Skeletal muscle satellite cell (primary cell): ENCODE measurements at regions not wholly inside any gene's neighbourhood (a gene's known extent, or its start where the extent isn't known, plus 50 kb on each side); places are given as distances from the start of the nearest gene placed in this dataset.

Source experiments
- H3K27me3 ChIP-seq: 2 replicates; pipeline ENCODE4 v1.7.0; 2013; ENCODE audit warnings: low read length; ENCODE audit not compliant: control insufficient read depth, insufficient read depth
- H3K36me3 ChIP-seq: 2 replicates; pipeline ENCODE4 v1.7.0; 2013; ENCODE audit warnings: mild to moderate bottlenecking, control low read depth, low read length; ENCODE audit not compliant: insufficient read depth
- H3K4me1 ChIP-seq: 2 replicates; pipeline ENCODE4 v1.7.0; 2013; ENCODE audit warnings: low read length; ENCODE audit not compliant: control insufficient read depth, insufficient read depth
- H3K4me2 ChIP-seq: 2 replicates; pipeline ENCODE4 v1.7.0; 2013; ENCODE audit warnings: mild to moderate bottlenecking, low read length
- H3K4me3 ChIP-seq: 2 replicates; pipeline ENCODE4 v1.7.0; 2013; ENCODE audit warnings: low read length
- H3K9ac ChIP-seq: 2 replicates; pipeline ENCODE4 v1.7.0; 2013; ENCODE audit warnings: mild to moderate bottlenecking, low read depth, low read length, moderate library complexity
- H3K9me3 ChIP-seq: replicated peaks from 2 replicates; pipeline ENCODE4 v1.7.0; 2013; ENCODE audit warnings: mild to moderate bottlenecking, control low read depth, low read length

DNA sequence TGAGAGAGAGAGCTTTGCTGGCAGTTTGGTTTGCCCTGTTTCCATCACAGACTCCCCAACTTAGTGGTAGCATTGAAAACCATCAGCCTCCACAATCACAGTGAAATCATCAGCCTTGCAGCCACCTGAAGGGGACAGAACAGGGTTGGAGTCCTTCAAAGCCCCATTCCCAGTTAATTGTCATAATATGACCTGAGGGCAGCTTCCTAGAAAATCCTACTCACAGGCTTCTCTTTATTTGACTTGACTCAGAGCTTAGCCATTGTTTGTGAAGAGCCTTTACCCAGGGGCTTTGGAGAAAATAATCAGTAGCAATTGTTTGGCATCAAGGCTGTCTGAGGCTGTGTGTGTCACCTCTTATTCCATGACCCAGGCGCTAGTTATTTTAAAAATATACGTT lies 308.7 kb downstream of the CBLN2 start:
- Histone ChIP-seq H3K4me3 (no peak overlapping the region), H3K36me3 (no peaks in the 10 kb centered on the region), H3K27me3 (no peaks in the 10 kb centered on the region), H3K9ac (no peak overlapping the region), H3K4me1 (no peaks in the 10 kb centered on the region), H3K9me3 (peaks cover 2% of the 10 kb centered on the region), H3K4me2 (no peak overlapping the region)

DNA sequence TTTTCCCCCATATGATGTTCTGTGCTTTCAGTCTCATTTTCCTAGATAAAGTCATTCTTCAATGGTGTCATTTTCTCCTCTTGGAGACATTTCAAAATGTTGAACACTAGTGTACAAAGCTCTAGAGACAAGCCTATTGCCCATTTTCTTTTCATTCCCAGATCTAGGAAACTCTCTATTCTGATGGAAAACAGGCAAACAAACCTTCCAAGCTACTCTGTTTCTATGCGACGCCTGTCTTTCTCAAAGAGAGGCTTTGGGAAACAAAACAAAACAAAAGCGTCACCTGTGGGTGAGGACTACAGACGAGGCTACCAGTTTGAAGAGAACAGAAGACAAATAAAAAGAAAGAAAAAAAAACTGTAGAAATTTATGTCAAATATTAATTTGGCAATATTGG lies 311.0 kb downstream of the CBLN2 start:
- H3K4me1 ChIP-seq, result no peaks in the 10 kb centered on the region
- no peak overlapping the region for H3K4me2 ChIP-seq
- no peaks in the 10 kb centered on the region for H3K36me3 ChIP-seq
- H3K27me3 ChIP-seq, result no peaks in the 10 kb centered on the region
- no peak overlapping the region for H3K4me3 ChIP-seq
- H3K9ac ChIP-seq, result no peak overlapping the region
- H3K9me3 ChIP-seq, result peaks cover 5% of the 10 kb centered on the region

DNA sequence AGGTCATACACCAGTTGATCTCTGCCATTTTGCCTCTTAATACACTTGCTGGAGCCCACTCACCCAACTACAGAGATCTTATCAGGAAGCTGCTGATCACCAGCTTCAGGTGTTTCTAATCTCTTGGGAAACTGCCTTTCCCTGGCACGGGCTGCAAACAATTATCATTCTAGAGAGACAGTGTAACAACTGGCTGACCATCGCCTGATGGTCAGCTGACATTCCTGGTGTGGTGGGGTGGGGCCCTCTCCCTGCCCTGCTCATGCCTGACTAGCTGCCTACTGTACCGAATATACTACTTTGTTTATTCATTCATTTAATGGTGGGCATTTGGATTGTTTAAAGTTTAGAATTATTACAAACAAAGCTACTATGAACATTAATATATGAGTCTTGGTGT lies 311.5 kb downstream of the CBLN2 start:
- H3K9ac ChIP-seq, result no peak overlapping the region
- H3K4me1 ChIP-seq, result no peaks in the 10 kb centered on the region
- no peak overlapping the region for H3K4me2 ChIP-seq
- peaks cover 5% of the 10 kb centered on the region for H3K9me3 ChIP-seq
- H3K27me3 ChIP-seq, result no peaks in the 10 kb centered on the region
- H3K36me3 ChIP-seq, result no peaks in the 10 kb centered on the region
- H3K4me3 ChIP-seq, result no peak overlapping the region

DNA sequence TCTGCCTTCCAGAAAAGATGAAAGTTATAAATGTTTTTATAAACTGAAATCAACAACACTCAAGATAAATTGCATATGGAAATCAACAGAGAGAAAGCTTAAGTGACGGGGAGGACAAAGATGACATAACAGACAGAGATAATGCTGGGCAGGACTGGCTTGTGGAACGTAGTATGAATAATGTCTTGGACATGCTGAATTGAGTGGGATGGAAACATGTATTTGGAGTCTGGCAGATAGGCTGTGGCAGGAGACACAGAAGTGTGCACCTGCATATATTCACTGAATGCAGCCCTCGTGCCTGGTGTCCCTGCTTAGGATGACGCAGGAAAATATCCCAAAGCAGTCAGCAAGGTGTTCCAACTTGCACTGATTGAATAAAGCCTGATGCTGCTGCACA lies 318.2 kb downstream of the CBLN2 start:
- Histone ChIP-seq H3K27me3 (no peaks in the 10 kb centered on the region), H3K9ac (no peak overlapping the region), H3K4me2 (no peak overlapping the region), H3K36me3 (no peaks in the 10 kb centered on the region), H3K4me3 (no peak overlapping the region), H3K4me1 (no peaks in the 10 kb centered on the region), H3K9me3 (peaks cover 6% of the 10 kb centered on the region)

DNA sequence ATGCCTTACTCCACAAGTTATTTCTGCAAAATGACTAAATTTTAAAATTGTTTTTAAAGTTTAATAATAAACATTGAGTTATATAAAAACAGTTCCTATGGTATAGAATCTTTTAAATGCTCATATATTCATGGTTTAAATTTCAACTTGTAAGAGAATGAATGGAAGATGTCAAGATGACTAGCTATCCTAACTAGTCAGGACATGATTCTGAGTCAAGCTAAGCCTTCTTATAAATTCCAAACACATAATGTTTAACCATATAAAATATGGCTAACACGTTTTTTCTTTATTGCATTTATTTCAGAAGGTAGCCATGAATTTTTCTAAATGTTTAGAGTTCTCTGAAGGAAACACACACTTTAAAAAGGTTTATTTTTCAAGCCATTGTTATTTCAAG lies 320.4 kb downstream of the CBLN2 start:
- Histone ChIP-seq H3K4me3 (no peak overlapping the region), H3K9ac (no peak overlapping the region), H3K4me1 (no peaks in the 10 kb centered on the region), H3K36me3 (no peaks in the 10 kb centered on the region), H3K9me3 (peaks cover 3% of the 10 kb centered on the region), H3K4me2 (no peak overlapping the region), H3K27me3 (no peaks in the 10 kb centered on the region)

DNA sequence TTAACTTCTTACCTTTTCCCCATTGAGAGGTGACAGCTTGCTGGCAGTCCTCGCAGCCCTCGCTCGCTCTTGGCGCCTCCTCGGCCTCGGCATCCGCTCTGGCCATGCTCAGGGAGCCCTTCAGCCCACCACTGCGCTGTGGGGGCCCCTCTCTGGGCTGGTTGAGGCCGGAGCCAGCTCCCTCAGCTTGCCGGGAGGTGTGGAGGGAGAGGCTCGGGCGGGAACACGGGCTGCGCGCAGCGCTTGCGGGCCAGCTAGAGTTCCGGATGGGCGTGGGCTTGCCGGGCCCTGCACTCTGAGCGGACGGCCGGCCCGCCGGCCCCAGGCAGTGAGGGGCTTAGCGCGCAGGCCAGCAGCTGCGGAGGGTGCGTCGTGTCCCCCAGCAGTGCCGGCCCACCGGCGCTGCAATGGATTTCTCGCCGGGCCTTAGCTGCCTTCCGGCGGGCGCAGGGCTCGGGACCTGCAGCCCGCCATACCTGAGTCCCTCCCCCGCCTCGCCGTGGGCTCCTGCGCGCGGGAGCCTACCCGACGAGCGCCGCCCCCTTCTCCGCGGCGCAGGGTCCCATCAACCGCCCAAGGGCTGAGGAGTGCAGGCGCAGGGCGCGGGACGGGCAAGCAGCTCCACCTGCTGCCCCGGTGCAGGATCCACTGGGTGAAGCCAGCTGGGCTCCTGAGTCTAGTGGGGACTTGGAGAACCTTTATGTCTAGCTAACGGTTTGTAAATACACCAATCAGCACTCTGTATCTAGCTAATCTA lies 335.0 kb downstream of the CBLN2 start:
- Histone ChIP-seq H3K9ac (no peak overlapping the region), H3K4me1 (no peaks in the 10 kb centered on the region)

DNA sequence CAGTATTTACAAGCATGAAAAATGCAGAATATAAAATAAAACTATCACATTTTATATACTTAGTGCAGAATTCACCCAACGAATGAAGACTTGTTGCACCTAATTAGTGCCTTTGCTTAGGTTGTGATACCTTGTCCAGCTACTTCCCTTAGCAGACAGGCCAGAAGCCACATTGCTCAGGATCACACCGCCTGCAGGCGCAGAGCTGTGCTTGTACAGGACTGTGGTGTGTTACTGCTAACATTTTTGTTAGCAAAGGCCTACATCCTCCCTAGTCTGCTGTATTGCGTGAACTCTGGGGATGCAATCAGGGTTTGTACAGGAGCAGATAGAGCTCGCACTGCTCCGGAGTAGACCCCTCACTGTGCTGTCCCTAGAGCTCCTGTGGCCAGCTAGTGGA lies 336.9 kb downstream of the CBLN2 start:
- H3K9me3 ChIP-seq, result peaks cover 8% of the 10 kb centered on the region
- H3K4me2 ChIP-seq, result no peak overlapping the region

More for the DNA sequence above, 335.0 kb downstream of the CBLN2 start:
- Histone ChIP-seq H3K27me3 (no peaks in the 10 kb centered on the region), H3K9me3 (peaks cover 14% of the 10 kb centered on the region), H3K4me2 (no peak overlapping the region), H3K36me3 (no peaks in the 10 kb centered on the region), H3K4me3 (no peak overlapping the region)

DNA sequence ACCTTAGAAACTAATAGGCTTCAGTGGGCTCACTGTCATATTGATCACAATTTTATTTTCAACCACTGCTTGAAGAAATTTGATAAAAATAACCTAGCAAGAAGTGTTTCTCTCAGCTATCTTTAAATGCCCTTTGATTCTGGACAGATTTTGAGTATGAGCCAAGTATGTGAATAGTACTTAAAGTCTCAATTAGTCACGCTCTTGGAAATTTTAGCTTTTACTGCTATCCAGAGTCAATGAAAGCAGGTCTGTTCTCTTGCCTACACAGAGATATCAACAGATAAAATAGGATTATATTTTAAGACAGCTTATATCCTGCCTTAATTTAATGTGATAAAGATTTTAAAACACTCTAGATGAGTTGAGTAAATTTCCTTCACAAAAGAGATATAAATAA lies 337.3 kb downstream of the CBLN2 start:
- Histone ChIP-seq H3K36me3 (no peaks in the 10 kb centered on the region), H3K4me3 (no peak overlapping the region), H3K9me3 (peaks cover 8% of the 10 kb centered on the region), H3K4me2 (no peak overlapping the region), H3K4me1 (no peaks in the 10 kb centered on the region), H3K9ac (no peak overlapping the region), H3K27me3 (no peaks in the 10 kb centered on the region)

More for the DNA sequence above, 336.9 kb downstream of the CBLN2 start:
- no peaks in the 10 kb centered on the region for H3K27me3 ChIP-seq
- no peak overlapping the region for H3K4me3 ChIP-seq
- no peaks in the 10 kb centered on the region for H3K36me3 ChIP-seq
- no peaks in the 10 kb centered on the region for H3K4me1 ChIP-seq
- no peak overlapping the region for H3K9ac ChIP-seq

DNA sequence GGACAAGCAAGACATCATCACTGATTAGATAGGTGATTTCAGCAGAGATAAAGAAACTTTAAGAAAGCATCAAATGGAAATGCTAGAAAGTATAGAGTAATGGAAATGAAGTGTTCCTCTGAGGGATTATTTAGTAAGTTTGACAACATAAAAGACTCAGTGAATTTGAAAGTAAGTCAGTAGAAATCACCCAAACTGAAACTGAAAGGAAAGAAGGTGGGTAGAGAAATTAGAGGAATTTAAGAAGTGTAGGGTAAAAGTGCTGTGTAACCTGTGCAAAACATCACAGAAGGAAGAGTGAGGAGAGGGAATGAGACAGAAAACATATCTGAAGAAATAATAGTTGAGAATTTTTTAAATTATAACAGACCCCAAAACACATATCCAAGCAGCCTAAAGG lies 343.1 kb downstream of the CBLN2 start:
- Histone ChIP-seq H3K4me1 (no peaks in the 10 kb centered on the region), H3K9me3 (peaks cover 12% of the 10 kb centered on the region), H3K27me3 (no peaks in the 10 kb centered on the region), H3K9ac (no peak overlapping the region), H3K4me2 (no peak overlapping the region), H3K36me3 (no peaks in the 10 kb centered on the region), H3K4me3 (no peak overlapping the region)

DNA sequence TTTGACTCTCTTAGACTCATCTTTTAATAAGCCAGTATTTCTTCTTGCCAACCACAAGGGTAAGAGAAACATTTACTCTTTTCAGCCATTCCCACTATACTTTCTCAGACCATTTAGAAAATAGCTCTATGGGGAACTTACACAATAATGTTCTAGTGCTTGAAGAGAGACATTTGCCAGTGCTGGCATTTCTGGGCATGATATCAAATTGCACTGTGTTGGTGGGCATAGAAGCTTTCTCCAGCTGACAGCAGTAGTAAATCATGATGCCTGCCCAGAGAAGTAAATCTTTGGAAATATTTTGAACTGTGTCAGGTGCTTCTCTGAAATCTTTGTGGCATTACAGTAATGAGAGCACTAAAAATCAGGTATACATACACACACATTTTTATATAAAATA lies 346.6 kb downstream of the CBLN2 start:
- Histone ChIP-seq H3K4me2 (no peak overlapping the region), H3K9me3 (peaks cover 10% of the 10 kb centered on the region), H3K27me3 (no peaks in the 10 kb centered on the region), H3K4me3 (no peak overlapping the region), H3K9ac (no peak overlapping the region), H3K36me3 (no peaks in the 10 kb centered on the region), H3K4me1 (no peaks in the 10 kb centered on the region)

DNA sequence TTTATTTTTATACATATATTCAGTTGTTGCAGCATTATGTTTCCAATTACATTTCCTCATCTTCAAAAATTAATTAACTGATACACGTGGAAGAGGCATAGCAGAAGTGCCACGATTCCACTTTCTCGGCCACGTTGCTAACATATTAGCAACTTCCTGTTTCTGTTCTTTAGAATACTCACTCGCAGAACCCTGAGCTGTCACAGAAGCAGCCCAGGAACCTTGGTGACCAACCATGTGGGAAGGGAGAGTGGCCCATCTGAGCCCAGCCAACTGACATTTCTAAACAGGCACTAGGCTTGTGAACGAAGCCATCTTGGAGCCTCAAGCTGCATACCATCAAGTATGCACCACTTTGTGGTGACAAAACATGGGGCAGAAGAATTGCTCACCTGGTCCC lies 350.1 kb downstream of the CBLN2 start:
- H3K4me3 ChIP-seq, result no peak overlapping the region
- no peaks in the 10 kb centered on the region for H3K27me3 ChIP-seq
- H3K4me1 ChIP-seq, result no peaks in the 10 kb centered on the region
- no peak overlapping the region for H3K4me2 ChIP-seq
- peaks cover 1% of the 10 kb centered on the region for H3K9me3 ChIP-seq
- no peaks in the 10 kb centered on the region for H3K36me3 ChIP-seq
- H3K9ac ChIP-seq, result no peak overlapping the region

DNA sequence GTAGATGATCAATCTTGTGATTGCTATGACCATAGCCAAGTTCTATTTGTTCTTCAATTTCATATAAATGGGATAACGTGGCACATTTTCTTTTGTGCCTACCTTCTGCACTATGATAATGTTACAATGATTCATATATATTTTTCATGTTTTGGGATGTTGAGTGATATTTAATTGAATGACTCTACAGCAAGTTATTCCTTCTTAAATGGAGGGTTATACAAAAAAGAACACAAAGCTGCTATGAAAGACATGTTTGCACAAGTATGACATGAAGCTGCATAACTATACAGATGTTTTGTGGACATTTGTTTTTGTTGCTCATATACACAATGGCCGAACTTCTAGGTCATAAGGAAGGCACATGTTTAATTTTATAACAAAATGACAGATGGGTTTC lies 356.2 kb downstream of the CBLN2 start:
- no peak overlapping the region for H3K4me2 ChIP-seq
- H3K9me3 ChIP-seq, result no peaks in the 10 kb centered on the region
- no peaks in the 10 kb centered on the region for H3K36me3 ChIP-seq
- H3K4me3 ChIP-seq, result no peak overlapping the region
- no peaks in the 10 kb centered on the region for H3K4me1 ChIP-seq
- no peak overlapping the region for H3K9ac ChIP-seq
- H3K27me3 ChIP-seq, result no peaks in the 10 kb centered on the region
